Ishikawa (cell line): ENCODE measurements at regions not wholly inside any gene's neighbourhood (a gene's known extent, or its start where the extent isn't known, plus 50 kb on each side); places are given as distances from the start of the nearest gene placed in this dataset.

Experiments
- CEBPB ChIP-seq: IDR thresholded peaks from 2 replicates; pipeline ENCODE4 v1.6.1; 2012
- CREB1 ChIP-seq: IDR thresholded peaks from 2 replicates; pipeline ENCODE4 v1.6.1; 2012; ENCODE audit warnings: low read depth
- EGR1 ChIP-seq: IDR thresholded peaks from 2 replicates; pipeline ENCODE4 v1.6.1; 2012
- EP300 ChIP-seq: IDR thresholded peaks from 2 replicates; pipeline ENCODE4 v1.6.1; 2012; ENCODE audit warnings: borderline replicate concordance
- FOXM1 ChIP-seq: IDR thresholded peaks from 2 replicates; pipeline ENCODE4 v1.6.1; 2012; ENCODE audit warnings: low read depth, borderline replicate concordance
- MAX ChIP-seq: IDR thresholded peaks from 2 replicates; pipeline ENCODE4 v1.6.1; 2012
- NFIC ChIP-seq: IDR thresholded peaks from 2 replicates; pipeline ENCODE4 v1.6.1; 2012
- RAD21 ChIP-seq: IDR thresholded peaks from 2 replicates; pipeline ENCODE4 v1.6.1; 2012; ENCODE audit warnings: low read depth
- REST ChIP-seq: IDR thresholded peaks from 2 replicates; pipeline ENCODE4 v1.6.1; 2012; ENCODE audit warnings: low read depth, mild to moderate bottlenecking
- TAF1 ChIP-seq: IDR thresholded peaks from 2 replicates; pipeline ENCODE4 v1.6.1; 2012; ENCODE audit warnings: low read depth, mild to moderate bottlenecking
- TCF12 ChIP-seq: IDR thresholded peaks from 2 replicates; pipeline ENCODE4 v1.6.1; 2012; ENCODE audit warnings: low read depth
- TEAD4 ChIP-seq: IDR thresholded peaks from 2 replicates; pipeline ENCODE4 v1.6.1; 2012
- USF1 ChIP-seq: IDR thresholded peaks from 2 replicates; pipeline ENCODE4 v1.6.1; 2012
- YY1 ChIP-seq: IDR thresholded peaks from 2 replicates; pipeline ENCODE4 v1.6.1; 2012; ENCODE audit warnings: low read depth
- ZBTB7A ChIP-seq: IDR thresholded peaks from 2 replicates; pipeline ENCODE4 v1.6.1; 2012; ENCODE audit warnings: low read depth

GRCh38 chr5:2584579-2585269 lies 166.8 kb downstream of the IRX2 start:
- no peak for TF ChIP-seq TCF12
- no peak for TF ChIP-seq CEBPB
- no peak for TF ChIP-seq FOXM1
- TF ChIP-seq EP300 = no peak
- TF ChIP-seq USF1 = no peak
- TF ChIP-seq TEAD4 = no peak
- TF ChIP-seq NFIC = no peak
- no peak for TF ChIP-seq RAD21
- no peak for TF ChIP-seq YY1
- TF ChIP-seq TAF1 = no peak
- no peak for TF ChIP-seq EGR1
- TF ChIP-seq CREB1 = no peak
- no peak for TF ChIP-seq REST
- TF ChIP-seq ZBTB7A = no peak
- no peak for TF ChIP-seq MAX

GRCh38 chr5:2582507-2582906 lies 169.0 kb downstream of the IRX2 start:
- TF ChIP-seq CREB1 (no peak), YY1 (no peak), RAD21 (no peak), NFIC (no peak), USF1 (no peak), REST (no peak), ZBTB7A (no peak), TCF12 (no peak), EGR1 (no peak), MAX (no peak), TAF1 (no peak), EP300 (no peak), TEAD4 (no peak), FOXM1 (no peak), CEBPB (no peak)

- no peak for TF ChIP-seq REST
- no peak for TF ChIP-seq EGR1
- no peak for TF ChIP-seq TEAD4
- no peak for TF ChIP-seq YY1
- no peak for TF ChIP-seq EP300
- no peak for TF ChIP-seq CREB1
- TF ChIP-seq NFIC = no peak
- no peak for TF ChIP-seq TAF1
- TF ChIP-seq USF1 = no peak
- TF ChIP-seq CEBPB = no peak
- no peak for TF ChIP-seq RAD21
- no peak for TF ChIP-seq FOXM1
- no peak for TF ChIP-seq MAX
- no peak for TF ChIP-seq ZBTB7A
- no peak for TF ChIP-seq TCF12
Measured at GRCh38 chr5:2582106-2582505, 169.4 kb downstream of the IRX2 start.

DNA sequence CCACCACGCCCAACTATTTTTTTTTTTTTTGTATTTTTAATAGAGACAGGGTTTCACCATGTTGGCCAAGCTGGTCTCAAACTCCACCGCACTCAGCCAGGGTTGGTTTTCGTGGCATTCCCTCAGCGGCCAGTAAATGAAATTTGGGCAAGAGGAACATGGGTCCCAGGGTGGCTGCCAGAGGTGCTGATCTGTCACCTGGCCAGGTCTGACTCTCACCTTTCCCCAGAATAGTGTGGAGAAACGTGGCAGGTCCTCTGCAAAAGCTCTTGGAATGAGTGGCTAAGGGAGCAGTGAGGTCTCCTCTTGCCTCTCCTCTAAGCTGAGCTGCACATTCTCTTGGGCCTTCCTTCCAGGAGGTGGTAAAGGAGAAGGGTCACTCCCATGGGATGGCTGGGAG lies 170.1 kb downstream of the IRX2 start:
- TF ChIP-seq CREB1 (no peak), REST (no peak), EP300 (no peak), TAF1 (no peak), FOXM1 (no peak), NFIC (no peak), EGR1 (no peak), RAD21 (no peak), ZBTB7A (no peak)
